Keratinocyte (primary cell): ENCODE measurements at regions not wholly inside any gene's neighbourhood (a gene's known extent, or its start where the extent isn't known, plus 50 kb on each side); places are given as distances from the start of the nearest gene placed in this dataset.
A peak's percentile ranks its signal among the peaks of the same experiment; 100 is the strongest.

ENCODE experiments used
- DNase-seq: peaks from one replicate; pipeline ENCODE4 v3.0.0-alpha.2; 2011; ENCODE audit warnings: low read depth, missing footprints, low spot score
- FAIRE-seq: peaks from 2 replicates; lab custom pipeline; 2011; peaks lifted over from hg19 to GRCh38; lab: Jason Lieb, UNC
- H2AFZ ChIP-seq: 2 replicates; pipeline ENCODE4 v1.6.0; 2012; ENCODE audit warnings: low read length, control low read depth, inconsistent platforms; ENCODE audit not compliant: control insufficient read depth
- H3K27ac ChIP-seq: 2 replicates; pipeline ENCODE4 v1.5.1; 2011; ENCODE audit warnings: low read length; ENCODE audit not compliant: control insufficient read depth, insufficient read depth
- H3K27me3 ChIP-seq: 3 replicates; pipeline ENCODE4 v1.6.0; 2011; ENCODE audit warnings: low read length; ENCODE audit not compliant: control insufficient read depth, insufficient read depth; ENCODE audit errors: extremely low read depth
- H3K36me3 ChIP-seq, 2 experiments: 2 replicates in 1 of 2; 3 replicates in 1 of 2; pipeline ENCODE4 v1.5.1; 2011; ENCODE audit warnings: low read length in 2 of 2, mild to moderate bottlenecking in 1 of 2; ENCODE audit not compliant: control insufficient read depth in 2 of 2, insufficient read depth in 2 of 2; ENCODE audit errors: extremely low read depth in 1 of 2
- H3K4me1 ChIP-seq: 3 replicates; pipeline ENCODE4 v1.5.1; 2011; ENCODE audit warnings: low read length; ENCODE audit not compliant: control insufficient read depth, insufficient read depth; ENCODE audit errors: extremely low read depth
- H3K4me2 ChIP-seq: 3 replicates; pipeline ENCODE4 v1.6.0; 2011; ENCODE audit warnings: low read depth, low read length; ENCODE audit not compliant: control insufficient read depth, insufficient read depth; ENCODE audit errors: extremely low read depth
- H3K4me3 ChIP-seq, 3 experiments: fragments of 200-600 bp in 1 of 3; sonication (generic) in 1 of 3; 2 replicates in 2 of 3; 3 replicates in 1 of 3; pipeline ENCODE4 v1.5.1; 2011 to 2016; ENCODE audit warnings: low read length in 3 of 3, mild to moderate bottlenecking in 3 of 3, control low read depth in 2 of 3, inconsistent platforms in 1 of 3, low read depth in 1 of 3, mixed read lengths in 1 of 3, mixed run types in 1 of 3, moderate library complexity in 1 of 3; ENCODE audit not compliant: control insufficient read depth in 2 of 3, insufficient read depth in 2 of 3; ENCODE audit errors: extremely low read depth in 1 of 3
- H3K79me2 ChIP-seq: 2 replicates; pipeline ENCODE4 v1.6.0; 2012; ENCODE audit warnings: low read length; ENCODE audit not compliant: control insufficient read depth, insufficient read depth
- H3K9ac ChIP-seq: 3 replicates; pipeline ENCODE4 v1.6.0; 2011; ENCODE audit warnings: low read length; ENCODE audit not compliant: control insufficient read depth, insufficient read depth; ENCODE audit errors: extremely low read depth
- H3K9me1 ChIP-seq: 3 replicates; pipeline ENCODE4 v1.6.0; 2011; ENCODE audit warnings: low read length; ENCODE audit not compliant: control insufficient read depth, insufficient read depth; ENCODE audit errors: extremely low read depth
- H3K9me3 ChIP-seq: 2 replicates; pipeline ENCODE4 v1.5.1; 2012; ENCODE audit warnings: low read depth, low read length; ENCODE audit not compliant: control insufficient read depth
- H4K20me1 ChIP-seq: 3 replicates; pipeline ENCODE4 v1.6.0; 2011; ENCODE audit warnings: low read length; ENCODE audit not compliant: control insufficient read depth, insufficient read depth; ENCODE audit errors: extremely low read depth
- CTCF ChIP-seq, 3 experiments: IDR thresholded peaks in 1 of 3; conservative IDR thresholded peaks in 1 of 3; optimal IDR thresholded peaks in 1 of 3; 2 replicates in 2 of 3; 3 replicates in 1 of 3; pipeline versions ENCODE3 to v1.5.1; 2011; ENCODE audit warnings: low read length in 3 of 3, mild to moderate bottlenecking in 3 of 3, moderate library complexity in 2 of 3, control low read depth in 1 of 3, inconsistent platforms in 1 of 3; ENCODE audit not compliant: insufficient read depth in 2 of 3; ENCODE audit errors: extremely low read depth in 1 of 3
- EZH2 ChIP-seq: IDR thresholded peaks from one replicate; pipeline ENCODE4 v1.6.1; 2012; ENCODE audit warnings: inconsistent platforms, mild to moderate bottlenecking, low read length, moderate library complexity
- dilution Hi-C: fragments of 300-500 bp; cut with MboI; formaldehyde crosslinking; loops from one replicate; pipeline ENCODE4 v1.7.0; 2020; ENCODE audit warnings: low sequenced_read_pairs; ENCODE audit not compliant: extremely low pct_ligation_motif_present

DNA sequence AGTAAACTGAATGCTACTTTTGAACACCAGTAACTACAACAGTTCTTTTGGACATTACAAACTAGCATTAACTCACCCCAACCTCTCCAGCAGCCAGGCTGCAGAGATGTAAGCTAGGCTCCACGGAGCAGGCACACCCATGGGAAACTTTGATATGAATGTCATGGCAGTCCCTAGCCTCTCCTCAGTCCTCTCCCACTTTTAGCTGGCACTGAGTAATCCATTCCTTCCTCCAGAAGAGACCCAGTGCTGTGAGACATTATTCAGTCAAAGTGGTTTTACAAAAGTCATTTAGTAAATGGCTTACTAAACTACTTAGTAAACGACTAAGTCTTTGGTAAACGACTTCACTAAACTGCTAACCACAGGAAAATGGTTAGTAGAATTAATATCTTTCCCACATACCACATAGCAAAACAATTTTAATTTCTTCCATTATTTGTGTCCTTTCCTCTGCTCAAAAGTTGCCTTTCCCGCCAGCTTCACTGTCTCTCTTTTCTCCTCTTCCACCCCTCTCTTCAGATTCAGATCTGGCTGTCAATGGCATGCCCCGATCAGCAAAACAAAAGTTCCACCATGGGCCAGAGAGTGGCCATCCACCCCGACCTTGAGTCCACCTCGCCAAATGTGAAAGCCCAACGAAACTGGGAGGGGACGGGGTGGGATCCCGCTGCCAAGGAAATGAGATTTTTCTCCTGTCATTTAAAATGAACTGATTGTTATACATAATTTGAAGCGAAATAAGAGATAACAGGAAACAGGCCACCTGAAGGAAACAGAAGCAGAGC, 67.5 kb upstream of the TJP1 start:
- TF ChIP-seq CTCF (optimal IDR thresholded peaks at IDR 0.05 in 1 of 3, IDR thresholded peaks at IDR 0.05 in 1 of 3, conservative IDR thresholded peaks at IDR 0.05 in 1 of 3; ENCODE audit: extremely low read depth in 1 of 3, insufficient read depth in 2 of 3, low read length in 3 of 3) (no peak), EZH2 (no peak)
- no peak for DNase-seq
- Histone ChIP-seq H3K79me2 (no peaks in the 10 kb centered on the region), H3K9me1 (no peaks in the 10 kb centered on the region), H3K4me1 (no peaks in the 10 kb centered on the region), H3K4me3 (no peak overlapping the region), H4K20me1 (no peaks in the 10 kb centered on the region), H3K27ac (no peak overlapping the region), H3K9ac (no peak overlapping the region), H2AFZ (no peak overlapping the region), H3K27me3 (no peaks in the 10 kb centered on the region), H3K9me3 (no peaks in the 10 kb centered on the region), H3K4me2 (no peak overlapping the region), H3K36me3 (no peaks in the 10 kb centered on the region)
- FAIRE-seq: peak; percentile 56
- dilution Hi-C loops: no loop called here

DNA sequence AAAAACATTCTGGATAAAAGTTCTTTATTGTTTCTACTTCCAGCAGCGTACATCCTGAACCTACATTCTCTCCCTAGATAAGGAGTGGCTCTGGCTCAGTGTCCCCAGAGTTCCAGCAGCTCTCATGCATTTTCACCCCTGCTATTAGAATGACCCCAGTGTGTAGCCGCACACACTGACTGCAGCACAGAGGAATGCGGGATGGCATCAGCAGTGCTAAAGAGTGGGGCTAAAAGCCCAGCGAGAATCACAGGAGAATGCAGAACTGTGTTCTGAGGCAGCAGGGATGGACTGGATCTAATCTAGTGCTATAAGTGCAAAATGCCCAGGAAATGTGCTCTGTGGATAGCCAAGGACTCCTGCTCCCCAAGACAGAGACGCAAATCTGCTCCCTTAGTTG, 66.4 kb upstream of the TJP1 start:
- Histone ChIP-seq H3K27ac (no peak overlapping the region), H3K79me2 (no peaks in the 10 kb centered on the region), H3K4me2 (no peak overlapping the region), H3K36me3 (no peaks in the 10 kb centered on the region), H2AFZ (peak overlapping the region; percentile 8), H3K9me3 (no peaks in the 10 kb centered on the region), H3K9ac (no peak overlapping the region), H3K27me3 (no peaks in the 10 kb centered on the region), H3K4me1 (no peaks in the 10 kb centered on the region), H4K20me1 (no peaks in the 10 kb centered on the region), H3K4me3 (no peak overlapping the region), H3K9me1 (no peaks in the 10 kb centered on the region)
- TF ChIP-seq CTCF (optimal IDR thresholded peaks at IDR 0.05 in 1 of 3, IDR thresholded peaks at IDR 0.05 in 1 of 3, conservative IDR thresholded peaks at IDR 0.05 in 1 of 3; ENCODE audit: extremely low read depth in 1 of 3, insufficient read depth in 2 of 3, low read length in 3 of 3) (no peak), EZH2 (no peak)
- FAIRE-seq (no peak), DNase-seq (no peak)
- dilution Hi-C loops: no loop called here
